ENCODE measurements at regions not wholly inside any gene's neighbourhood (a gene's known extent, or its start where the extent isn't known, plus 50 kb on each side); places are given as distances from the start of the nearest gene placed in this dataset.
A peak's percentile ranks its signal among the peaks of the same experiment; 100 is the strongest.

- no peak for DNase-seq
These were observed 316.8 kb downstream of the PIK3C3 start for GRCh38 chr18:42271647-42272414.

- DNase-seq: no peak
These were observed 319.6 kb downstream of the PIK3C3 start for GRCh38 chr18:42274488-42275137.

GRCh38 chr18:42275138-42275535 is 320.1 kb downstream of the PIK3C3 start:
- DNase-seq: no peak

- DNase-seq: no peak
These were observed 321.1 kb downstream of the PIK3C3 start for GRCh38 chr18:42275949-42276730.

GRCh38 chr18:42281124-42281523 is 326.1 kb downstream of the PIK3C3 start:
- no peak for DNase-seq

- DNase-seq: no peak
These were observed 326.8 kb downstream of the PIK3C3 start for GRCh38 chr18:42281851-42282250.

GRCh38 chr18:42287047-42287446 is 332.0 kb downstream of the PIK3C3 start:
- no peak for DNase-seq

GRCh38 chr18:42288129-42288528 is 333.1 kb downstream of the PIK3C3 start:
- DNase-seq: no peak

GRCh38 chr18:42289526-42289925 is 334.5 kb downstream of the PIK3C3 start:
- DNase-seq: no peak

- DNase-seq: no peak
These were observed 335.6 kb downstream of the PIK3C3 start for GRCh38 chr18:42290318-42291307.

- DNase-seq: no peak
These were observed 337.6 kb downstream of the PIK3C3 start for GRCh38 chr18:42292654-42293053.

- DNase-seq: no peak
These were observed 341.2 kb downstream of the PIK3C3 start for GRCh38 chr18:42296192-42296591.

- no peak for DNase-seq
These were observed 341.7 kb downstream of the PIK3C3 start for GRCh38 chr18:42296723-42297122.

GRCh38 chr18:42298759-42299675 is 344.0 kb downstream of the PIK3C3 start:
- peak; percentile 18 for DNase-seq

GRCh38 chr18:42305869-42306593 is 351.0 kb downstream of the PIK3C3 start:
- no peak for DNase-seq

- no peak for DNase-seq
These were observed 351.6 kb downstream of the PIK3C3 start for GRCh38 chr18:42306594-42306980.

GRCh38 chr18:42310956-42311355 is 355.9 kb downstream of the PIK3C3 start:
- DNase-seq: no peak

GRCh38 chr18:42326752-42327151 is 371.7 kb downstream of the PIK3C3 start:
- no peak for DNase-seq

- no peak for DNase-seq
These were observed 373.9 kb downstream of the PIK3C3 start for GRCh38 chr18:42328931-42329330.

GRCh38 chr18:42330296-42330695 is 375.3 kb downstream of the PIK3C3 start:
- DNase-seq: no peak

GRCh38 chr18:42333558-42333957 is 378.5 kb downstream of the PIK3C3 start:
- DNase-seq: no peak

Data from stimulated activated naive CD4-positive, alpha-beta T cell treated with Interleukin-2 at 50 U/mL for 16 hours (primary cell).